Liver (tissue), 8 donors: ENCODE measurements at regions not wholly inside any gene's neighbourhood (a gene's known extent, or its start where the extent isn't known, plus 50 kb on each side); places are given as distances from the start of the nearest gene placed in this dataset.

Experiments
- DNase-seq: peaks from one replicate; pipeline ENCODE4 v3.0.0-alpha.2; 2017; ENCODE audit warnings: low spot score
- H3K27ac ChIP-seq, 2 donors: one replicate each; pipeline ENCODE4 v1.7.0; 2013; ENCODE audit warnings: inconsistent platforms in 2 of 2, low read length in 2 of 2, control low read depth in 1 of 2, low read depth in 1 of 2, mild to moderate bottlenecking in 1 of 2
- H3K27me3 ChIP-seq, 4 donors: one replicate each; pipeline versions ENCODE4 v1.6.1 to v1.7.0; 2013; ENCODE audit warnings: low read length in 3 of 4, inconsistent platforms in 1 of 4, mild to moderate bottlenecking in 1 of 4, moderate library complexity in 1 of 4; ENCODE audit not compliant: control insufficient read depth in 4 of 4, insufficient read depth in 4 of 4
- H3K36me3 ChIP-seq, 4 donors: one replicate each; pipeline versions ENCODE4 v1.6.1 to v1.7.0; 2013; ENCODE audit warnings: low read length in 3 of 4, mild to moderate bottlenecking in 3 of 4, low read depth in 1 of 4, moderate library complexity in 1 of 4; ENCODE audit not compliant: control insufficient read depth in 4 of 4, insufficient read depth in 3 of 4
- H3K4me1 ChIP-seq, 4 donors: one replicate each; pipeline versions ENCODE4 v1.6.1 to v1.7.0; 2013; ENCODE audit warnings: low read length in 3 of 4, mild to moderate bottlenecking in 3 of 4, moderate library complexity in 1 of 4; ENCODE audit not compliant: control insufficient read depth in 4 of 4, insufficient read depth in 4 of 4
- H3K4me3 ChIP-seq, 3 donors: one replicate each; pipeline versions ENCODE4 v1.6.1 to v1.7.0; 2013; ENCODE audit warnings: low read length in 3 of 3, control low read depth in 1 of 3, low read depth in 1 of 3, mild to moderate bottlenecking in 1 of 3
- H3K9ac ChIP-seq, 2 donors: one replicate each; pipeline ENCODE4 v1.7.0; 2013; ENCODE audit warnings: low read length in 2 of 2, mild to moderate bottlenecking in 2 of 2, moderate library complexity in 2 of 2, control low read depth in 1 of 2, low read depth in 1 of 2
- H3K9me3 ChIP-seq, 4 donors: one replicate each; pipeline versions ENCODE4 v1.6.1 to v1.7.0; 2013; ENCODE audit warnings: low read length in 3 of 4; ENCODE audit not compliant: control insufficient read depth in 4 of 4
- CTCF ChIP-seq: fragments of 150-350 bp; IDR thresholded peaks from 2 replicates; pipeline ENCODE4 v1.5.1; 2017; ENCODE audit warnings: improper control_type of control experiment, low read depth, low read length; ENCODE audit not compliant: missing input control
- EGR1 ChIP-seq, 2 donors: IDR thresholded peaks; 2 replicates each; pipeline ENCODE4 v1.6.1; 2016 to 2018; ENCODE audit warnings: antibody characterized with exemption in 2 of 2, low read depth in 2 of 2
- FOXA1 ChIP-seq: IDR thresholded peaks from 2 replicates; pipeline ENCODE4 v1.6.1; 2016; ENCODE audit warnings: antibody characterized with exemption
- FOXA2 ChIP-seq: IDR thresholded peaks from 2 replicates; pipeline ENCODE4 v1.6.1; 2016; ENCODE audit warnings: antibody characterized with exemption
- GABPA ChIP-seq, 2 donors: IDR thresholded peaks in 1 of 2; conservative IDR thresholded peaks in 1 of 2; 2 replicates each; pipeline ENCODE4 v1.6.1; 2016; ENCODE audit warnings: antibody characterized with exemption in 2 of 2, mild to moderate bottlenecking in 1 of 2, moderate library complexity in 1 of 2
- HNF4A ChIP-seq, 2 donors: conservative IDR thresholded peaks; 2 replicates each; pipeline ENCODE4 v1.6.1; 2016; ENCODE audit warnings: antibody characterized with exemption in 2 of 2, mild to moderate bottlenecking in 2 of 2
- HNF4G ChIP-seq: IDR thresholded peaks from 2 replicates; pipeline ENCODE4 v1.6.1; 2016; ENCODE audit warnings: antibody characterized with exemption
- JUND ChIP-seq, 2 donors: IDR thresholded peaks; 2 replicates each; pipeline ENCODE4 v1.6.1; 2016; ENCODE audit warnings: antibody characterized with exemption in 2 of 2
- MAX ChIP-seq: IDR thresholded peaks from 2 replicates; pipeline ENCODE4 v1.6.1; 2016; ENCODE audit warnings: antibody characterized with exemption
- NR2F2 ChIP-seq: IDR thresholded peaks from 2 replicates; pipeline ENCODE4 v1.6.1; 2016; ENCODE audit warnings: antibody characterized with exemption
- RAD21 ChIP-seq, 2 donors: IDR thresholded peaks; 2 replicates each; pipeline ENCODE4 v1.6.1; 2016; ENCODE audit warnings: antibody characterized with exemption in 2 of 2, mild to moderate bottlenecking in 2 of 2
- REST ChIP-seq: IDR thresholded peaks from 2 replicates; pipeline ENCODE4 v1.6.1; 2016; ENCODE audit warnings: antibody characterized with exemption, mild to moderate bottlenecking
- RXRA ChIP-seq, 2 donors: IDR thresholded peaks; 2 replicates each; pipeline ENCODE4 v1.6.1; 2017 to 2018; ENCODE audit warnings: antibody characterized with exemption in 2 of 2, mild to moderate bottlenecking in 1 of 2
- SP1 ChIP-seq: IDR thresholded peaks from 2 replicates; pipeline ENCODE4 v1.6.1; 2018; ENCODE audit warnings: antibody characterized with exemption, mild to moderate bottlenecking
- TAF1 ChIP-seq: conservative IDR thresholded peaks from 2 replicates; pipeline ENCODE4 v1.6.1; 2016; ENCODE audit warnings: antibody characterized with exemption, mild to moderate bottlenecking
- YY1 ChIP-seq: IDR thresholded peaks from 2 replicates; pipeline ENCODE4 v1.6.1; 2016; ENCODE audit warnings: antibody characterized with exemption, mild to moderate bottlenecking
- ZBTB33 ChIP-seq: IDR thresholded peaks from 2 replicates; pipeline ENCODE4 v1.6.1; 2016; ENCODE audit warnings: antibody characterized with exemption
- WGBS: extraction: QIAGEN DNeasy Blood & Tissue Kit; methylation state at CpG from one replicate; pipeline ENCODE4 v1.1.7; 2013; 5-methylcytosine and 5-hydroxymethylcytosine counted together
- donor health status: healthy.
- donor health status: healthy.
- donor health status: healthy.
- donor health status: healthy.
- donor health status: healthy.

- Histone ChIP-seq H3K9ac (no peak overlapping the region), H3K27me3 (peaks cover 0 to 4% (median 0%) of the 10 kb centered on the region in 4 donors), H3K9me3 (no peaks in the 10 kb centered on the region), H3K27ac (no peak overlapping the region), H3K4me1 (no peaks in the 10 kb centered on the region), H3K36me3 (no peaks in the 10 kb centered on the region), H3K4me3 (no peak overlapping the region)
- 78% methylated on average over 6 of the region's 6 CpGs for WGBS
- TF ChIP-seq HNF4A (conservative IDR thresholded peaks at IDR 0.05) (no peak), RAD21 (IDR thresholded peaks at IDR 0.05) (no peak), NR2F2 (no peak), YY1 (no peak), CTCF (no peak), REST (no peak), JUND (IDR thresholded peaks at IDR 0.05) (no peak), MAX (no peak), ZBTB33 (no peak), FOXA2 (no peak), HNF4G (no peak), GABPA (IDR thresholded peaks at IDR 0.05 in 1 of 2, conservative IDR thresholded peaks at IDR 0.05 in 1 of 2) (no peak), SP1 (no peak), RXRA (IDR thresholded peaks at IDR 0.05) (no peak)
- DNase-seq = no peak
These were observed 772.3 kb downstream of the BRD1 start for GRCh38 chr22:49055406-49055805.

GRCh38 chr22:49053578-49053977 lies 774.1 kb downstream of the BRD1 start:
- Histone ChIP-seq H3K4me3 (no peak overlapping the region), H3K27me3 (no peaks in the 10 kb centered on the region), H3K36me3 (no peaks in the 10 kb centered on the region), H3K4me1 (no peaks in the 10 kb centered on the region), H3K27ac (no peak overlapping the region), H3K9me3 (no peaks in the 10 kb centered on the region), H3K9ac (no peak overlapping the region)
- WGBS = 80% methylated on average over 3 of the region's 3 CpGs
- no peak for TF ChIP-seq FOXA1
- TF ChIP-seq JUND (IDR thresholded peaks at IDR 0.05) = no peak
- TF ChIP-seq HNF4G = no peak
- TF ChIP-seq MAX = no peak
- TF ChIP-seq SP1 = no peak
- TF ChIP-seq NR2F2 = no peak
- TF ChIP-seq EGR1 (IDR thresholded peaks at IDR 0.05; ENCODE audit: low read depth in 2 of 2) = no peak
- TF ChIP-seq HNF4A (conservative IDR thresholded peaks at IDR 0.05) = no peak
- no peak for TF ChIP-seq YY1
- no peak for TF ChIP-seq TAF1
- DNase-seq = no peak
